Activated T-cell treated with anti-CD3 and anti-CD28 coated beads, Interleukin-2, amount 50 U/mL, for 4 hours (primary cell): ENCODE measurements at regions not wholly inside any gene's neighbourhood (a gene's known extent, or its start where the extent isn't known, plus 50 kb on each side); places are given as distances from the start of the nearest gene placed in this dataset.

Experiments used
- ATAC-seq, 2 donors: fragments of 200-7000 bp; cut with Tn5 transposase; one replicate each; pipeline ENCODE4 v1.10.0; 2021
- DNase-seq: peaks from one replicate; pipeline ENCODE4 v3.0.0-alpha.2; 2020
- H3K27me3 Mint-ChIP-seq: one replicate; pipeline ENCODE4 v1.8.0; 2021; ENCODE audit warnings: low read depth, mixed read lengths
- H3K36me3 Mint-ChIP-seq: one replicate; pipeline ENCODE4 v1.8.0; 2022; ENCODE audit warnings: mixed read lengths; ENCODE audit not compliant: insufficient read depth
- H3K4me1 Mint-ChIP-seq: one replicate; pipeline ENCODE4 v1.8.0; 2021; ENCODE audit warnings: low read depth, mixed read lengths
- H3K4me3 Mint-ChIP-seq: one replicate; pipeline ENCODE4 v1.8.0; 2021; ENCODE audit warnings: mild to moderate bottlenecking, moderate library complexity, mixed read lengths
- H3K9me3 Mint-ChIP-seq: one replicate; pipeline ENCODE4 v1.8.0; 2021; ENCODE audit warnings: mixed read lengths

DNA sequence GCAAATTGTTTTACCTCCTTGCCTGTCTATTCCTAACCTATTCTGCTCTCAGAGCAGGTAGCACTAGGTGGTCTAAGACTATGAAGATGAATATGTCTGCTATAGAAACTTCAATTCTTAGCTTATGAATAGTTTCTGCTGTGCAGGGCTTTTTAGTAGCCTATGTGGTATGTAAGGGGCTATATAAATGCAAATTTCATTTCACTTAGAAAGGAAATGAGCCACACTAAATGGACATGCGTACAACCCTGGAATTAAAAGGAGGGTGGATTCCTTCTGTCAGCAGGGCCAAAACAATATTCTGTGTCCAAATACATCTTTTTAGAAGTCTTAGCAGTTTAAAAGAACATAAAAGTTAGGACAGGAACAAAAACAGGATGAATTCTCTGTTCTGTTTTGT, 163.9 kb upstream of the GEMIN8 start:
- ATAC-seq (no peak), DNase-seq (no peak)
- H3K36me3 Mint-ChIP-seq = no peaks in the 10 kb centered on the region
- H3K4me3 Mint-ChIP-seq = no peak overlapping the region
- no peaks in the 10 kb centered on the region for H3K27me3 Mint-ChIP-seq
- H3K4me1 Mint-ChIP-seq = no peaks in the 10 kb centered on the region
- no peaks in the 10 kb centered on the region for H3K9me3 Mint-ChIP-seq

DNA sequence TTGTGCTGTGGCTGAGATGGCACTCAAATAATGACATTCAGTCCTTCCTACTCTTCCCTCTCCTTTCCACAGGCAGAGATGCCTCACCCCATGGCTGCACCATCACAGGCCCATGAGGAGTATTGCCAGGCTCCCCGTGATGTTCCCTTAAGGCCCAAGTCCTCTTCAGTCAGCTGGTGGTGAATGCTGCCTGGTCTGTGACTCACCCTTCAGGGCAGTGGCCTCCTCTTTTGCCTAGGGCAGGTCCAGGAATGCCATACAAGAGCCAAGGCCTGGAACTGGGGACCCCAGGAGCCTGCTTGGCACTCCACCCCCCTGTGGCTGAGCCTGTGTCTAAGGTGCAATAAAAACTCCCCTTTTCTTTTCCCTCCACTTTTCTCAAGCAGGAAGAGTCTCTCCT, 144.2 kb upstream of the GEMIN8 start:
- Mint-ChIP-seq H3K4me3 (no peak overlapping the region), H3K27me3 (peaks cover 3% of the 10 kb centered on the region), H3K36me3 (no peaks in the 10 kb centered on the region), H3K9me3 (no peaks in the 10 kb centered on the region), H3K4me1 (no peaks in the 10 kb centered on the region)
- ATAC-seq (no peak), DNase-seq (no peak)

DNA sequence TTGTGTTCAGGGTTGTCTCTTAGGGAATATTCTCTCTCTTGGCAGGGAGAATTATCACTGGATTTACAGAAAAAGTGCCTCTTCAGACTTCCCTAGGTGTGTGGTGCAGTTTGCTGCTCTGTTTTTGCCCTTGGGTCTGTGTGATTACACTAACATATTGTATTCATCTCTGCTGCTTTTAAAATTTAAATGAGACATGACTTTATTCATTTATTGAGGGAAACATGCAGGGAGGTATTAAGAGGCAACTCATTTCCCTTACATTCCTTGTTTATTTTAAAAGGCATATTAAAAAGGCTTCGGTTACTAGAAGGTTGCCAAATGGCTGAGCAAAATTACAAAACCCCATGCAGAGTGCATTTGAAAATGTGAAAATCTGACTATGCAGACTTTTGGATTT, 135.1 kb upstream of the GEMIN8 start:
- Mint-ChIP-seq H3K27me3 (no peaks in the 10 kb centered on the region), H3K36me3 (no peaks in the 10 kb centered on the region), H3K9me3 (no peaks in the 10 kb centered on the region), H3K4me3 (no peak overlapping the region), H3K4me1 (no peaks in the 10 kb centered on the region)
- ATAC-seq = no peak
- DNase-seq = no peak

DNA sequence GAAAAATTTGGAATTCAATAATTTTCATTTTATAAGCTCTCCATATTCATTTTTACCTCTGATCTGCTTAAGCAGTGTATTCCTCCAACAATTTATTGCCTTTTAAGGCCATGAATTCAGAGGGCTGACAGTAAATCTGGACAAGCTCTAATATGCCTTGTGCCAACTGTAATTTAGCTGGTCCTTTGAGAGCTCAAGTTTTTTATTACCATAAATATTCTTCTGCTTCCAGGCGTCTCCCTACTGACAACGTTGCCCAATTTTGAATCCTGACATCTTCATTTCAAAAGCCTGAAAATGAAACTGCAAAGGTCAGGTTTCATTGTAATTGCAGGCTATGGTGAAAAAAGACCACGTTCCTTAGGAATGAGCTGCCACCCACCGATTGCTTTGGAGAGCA, 95.8 kb upstream of the GEMIN8 start:
- Mint-ChIP-seq H3K36me3 (no peaks in the 10 kb centered on the region), H3K4me1 (no peaks in the 10 kb centered on the region), H3K27me3 (no peaks in the 10 kb centered on the region), H3K4me3 (no peak overlapping the region), H3K9me3 (no peaks in the 10 kb centered on the region)
- no peak for ATAC-seq
- no peak for DNase-seq

DNA sequence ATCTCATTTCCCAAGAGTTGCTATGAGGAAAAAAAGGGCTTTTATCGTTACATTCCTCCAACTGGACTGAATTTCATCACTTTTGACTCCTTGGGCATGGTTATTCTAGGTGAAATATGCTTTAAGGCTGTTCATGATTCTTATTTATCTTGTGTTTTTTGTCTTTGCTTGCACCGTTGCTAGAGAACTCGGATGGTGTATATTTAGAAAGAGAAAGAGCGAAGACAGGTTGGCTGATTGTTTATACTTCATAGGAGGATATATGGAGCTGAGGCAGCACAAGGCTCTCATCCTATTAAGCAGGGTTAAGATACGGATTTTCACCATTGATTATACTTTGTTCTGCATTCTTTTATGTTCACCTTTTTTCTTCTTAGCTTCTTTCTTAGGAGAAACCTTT, 94.9 kb upstream of the GEMIN8 start:
- Mint-ChIP-seq H3K36me3 (no peaks in the 10 kb centered on the region), H3K27me3 (no peaks in the 10 kb centered on the region), H3K4me1 (no peaks in the 10 kb centered on the region), H3K4me3 (no peak overlapping the region), H3K9me3 (no peaks in the 10 kb centered on the region)
- ATAC-seq (no peak), DNase-seq (no peak)

DNA sequence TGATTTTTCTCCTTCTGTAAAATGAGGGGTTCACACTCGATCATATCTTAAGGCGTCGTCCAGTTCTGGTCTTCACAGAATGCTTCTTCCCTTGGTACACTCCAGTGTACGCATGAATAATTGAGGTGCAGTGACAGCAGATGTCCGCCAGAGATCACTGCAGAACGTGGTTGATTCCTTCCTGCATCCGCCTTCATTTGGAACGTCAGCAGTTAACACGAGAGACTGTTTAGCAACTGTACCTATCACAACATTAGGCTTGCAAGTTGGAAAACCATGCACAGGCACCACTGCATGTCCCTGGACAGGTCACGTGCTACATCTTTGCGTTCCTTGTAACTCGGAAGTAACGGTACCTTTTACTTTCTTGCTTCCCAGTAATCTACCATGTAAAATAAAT, 66.0 kb upstream of the GEMIN8 start:
- no peaks in the 10 kb centered on the region for H3K27me3 Mint-ChIP-seq
- H3K4me3 Mint-ChIP-seq = no peak overlapping the region
- no peaks in the 10 kb centered on the region for H3K36me3 Mint-ChIP-seq
- ATAC-seq (peak; percentile 55 to 69), DNase-seq (peak; percentile 10)
- H3K4me1 Mint-ChIP-seq = no peaks in the 10 kb centered on the region
- H3K9me3 Mint-ChIP-seq = no peaks in the 10 kb centered on the region

DNA sequence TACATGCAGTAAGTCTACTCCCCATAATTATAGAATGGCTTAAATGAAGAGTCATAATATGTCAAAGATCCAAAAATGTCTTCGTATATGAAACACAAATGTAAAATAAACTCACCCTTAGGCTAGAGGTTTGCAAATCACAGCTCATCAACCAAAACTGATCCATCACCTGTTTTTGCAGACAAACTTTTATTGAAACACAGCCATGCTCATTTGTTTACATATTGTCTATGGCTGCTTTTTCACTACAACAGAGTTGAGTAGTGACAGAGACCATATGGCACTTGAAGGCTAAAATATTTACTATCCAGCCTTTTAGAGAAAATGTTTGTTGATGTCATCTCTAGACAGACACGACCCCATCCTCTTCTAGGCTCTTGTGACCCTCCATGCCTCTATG, 64.5 kb upstream of the GEMIN8 start:
- no peaks in the 10 kb centered on the region for H3K36me3 Mint-ChIP-seq
- no peak for DNase-seq
- peaks cover 4% of the 10 kb centered on the region for H3K27me3 Mint-ChIP-seq
- no peak overlapping the region for H3K4me3 Mint-ChIP-seq
- no peaks in the 10 kb centered on the region for H3K9me3 Mint-ChIP-seq
- ATAC-seq = no peak
- no peaks in the 10 kb centered on the region for H3K4me1 Mint-ChIP-seq

DNA sequence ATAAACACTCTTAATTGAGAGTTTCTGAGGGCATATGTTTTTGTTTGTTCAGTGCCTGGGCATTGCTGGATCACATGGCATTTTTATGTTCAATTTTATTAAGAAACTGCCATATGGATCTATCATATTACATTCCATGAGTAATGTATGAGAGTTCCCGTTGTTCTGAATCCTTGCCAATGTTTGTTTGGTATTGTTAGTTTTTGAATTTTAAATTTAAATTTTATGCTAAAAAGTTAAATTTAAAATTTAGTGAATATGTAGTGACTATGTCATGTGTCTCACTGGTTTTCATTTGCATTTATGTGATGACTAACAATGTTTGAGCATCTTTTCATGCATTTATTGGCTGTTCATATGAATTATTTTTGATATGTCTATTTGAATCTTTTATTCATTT, 54.8 kb upstream of the GEMIN8 start:
- H3K4me1 Mint-ChIP-seq = no peaks in the 10 kb centered on the region

DNA sequence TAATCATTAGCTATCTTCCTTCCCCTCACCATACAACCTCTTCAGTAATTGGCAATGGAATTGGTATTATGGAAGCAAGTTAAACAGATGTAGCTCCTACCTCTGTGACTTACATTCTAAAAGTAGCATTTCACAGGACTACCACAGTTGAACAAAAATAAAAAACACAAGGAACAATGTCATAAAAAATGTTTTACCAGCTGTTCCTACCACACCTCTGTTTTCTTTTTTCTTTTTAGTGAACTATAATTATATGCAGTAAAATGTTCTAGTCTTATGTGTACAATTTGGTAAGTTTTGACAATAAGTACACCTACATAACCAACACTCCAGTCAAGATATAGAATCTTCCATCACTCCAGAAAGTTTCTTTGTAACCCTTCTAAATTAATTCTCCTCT, 54.1 kb upstream of the GEMIN8 start:
- Mint-ChIP-seq H3K4me1 (no peaks in the 10 kb centered on the region), H3K4me3 (no peak overlapping the region), H3K27me3 (peaks cover 2% of the 10 kb centered on the region), H3K9me3 (no peaks in the 10 kb centered on the region), H3K36me3 (no peaks in the 10 kb centered on the region)
- ATAC-seq (no peak), DNase-seq (no peak)

More for the DNA sequence above, 54.8 kb upstream of the GEMIN8 start:
- Mint-ChIP-seq H3K4me3 (no peak overlapping the region), H3K27me3 (peaks cover 2% of the 10 kb centered on the region), H3K36me3 (no peaks in the 10 kb centered on the region), H3K9me3 (no peaks in the 10 kb centered on the region)
- no peak for ATAC-seq
- DNase-seq = no peak

DNA sequence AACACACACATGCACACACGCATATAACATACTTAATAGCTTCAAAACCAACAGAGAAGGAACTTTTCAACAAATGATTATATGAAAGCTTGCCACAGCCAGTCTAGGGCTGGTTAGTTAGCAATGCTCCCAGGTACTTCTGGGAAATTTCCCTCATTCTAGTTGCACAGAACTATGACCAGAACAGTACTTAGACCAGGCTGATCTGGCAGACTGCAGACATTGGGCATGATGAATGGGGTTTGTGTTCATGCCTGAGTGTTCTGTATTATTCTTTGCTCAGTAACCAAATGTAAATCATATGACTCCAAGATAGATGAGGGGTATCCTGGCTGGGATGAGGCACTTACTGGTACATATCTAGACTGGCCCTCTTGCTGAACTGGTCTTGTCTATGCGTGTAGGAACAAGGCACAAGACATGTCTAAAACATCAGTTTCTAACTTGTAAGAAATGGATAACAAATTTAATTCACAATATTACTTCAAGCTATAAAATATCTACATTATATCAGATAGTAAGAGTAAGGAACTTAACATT, 50.3 kb upstream of the GEMIN8 start:
- H3K36me3 Mint-ChIP-seq = no peaks in the 10 kb centered on the region
- no peak overlapping the region for H3K4me3 Mint-ChIP-seq
- no peaks in the 10 kb centered on the region for H3K4me1 Mint-ChIP-seq
- no peaks in the 10 kb centered on the region for H3K9me3 Mint-ChIP-seq
- no peak for DNase-seq
- H3K27me3 Mint-ChIP-seq = peaks cover 2% of the 10 kb centered on the region
- no peak for ATAC-seq
